HUES48 (cell line): ENCODE measurements at regions not wholly inside any gene's neighbourhood (a gene's known extent, or its start where the extent isn't known, plus 50 kb on each side); places are given as distances from the start of the nearest gene placed in this dataset.
"Not testable (repeated sequence)": the region's sequence is repeated elsewhere in the genome, so short reads cannot be mapped to it uniquely, and the experiment has no call there.

ENCODE experiments used
- H3K27ac ChIP-seq: one replicate; pipeline ENCODE4 v1.7.0; 2013; ENCODE audit warnings: low read depth, low read length, inconsistent platforms
- H3K27me3 ChIP-seq: 2 replicates; pipeline ENCODE4 v1.6.1; 2013; ENCODE audit warnings: mild to moderate bottlenecking, low read length; ENCODE audit not compliant: control insufficient read depth, insufficient read depth
- H3K36me3 ChIP-seq: 2 replicates; pipeline ENCODE4 v1.6.1; 2013; ENCODE audit warnings: low read length; ENCODE audit not compliant: control insufficient read depth, insufficient read depth
- H3K4me1 ChIP-seq: 2 replicates; pipeline ENCODE4 v1.6.1; 2013; ENCODE audit warnings: mild to moderate bottlenecking, low read length; ENCODE audit not compliant: control insufficient read depth, insufficient read depth
- H3K4me3 ChIP-seq: 2 replicates; pipeline ENCODE4 v1.5.1; 2013; ENCODE audit warnings: mild to moderate bottlenecking, low read depth, low read length
- H3K9ac ChIP-seq: 2 replicates; pipeline ENCODE4 v1.6.1; 2013; ENCODE audit warnings: mild to moderate bottlenecking, low read depth, low read length, moderate library complexity
- H3K9me3 ChIP-seq: 2 replicates; pipeline ENCODE4 v1.6.1; 2013; ENCODE audit warnings: low read length; ENCODE audit not compliant: control insufficient read depth, insufficient read depth

- H3K9ac ChIP-seq, H3K27ac ChIP-seq, H3K4me3 ChIP-seq, H3K4me1 ChIP-seq, H3K36me3 ChIP-seq, H3K9me3 ChIP-seq, H3K27me3 ChIP-seq: not testable (repeated sequence)
These were observed 322.7 kb downstream of the PREX1 start for GRCh38 chr20:48505066-48505465.

DNA sequence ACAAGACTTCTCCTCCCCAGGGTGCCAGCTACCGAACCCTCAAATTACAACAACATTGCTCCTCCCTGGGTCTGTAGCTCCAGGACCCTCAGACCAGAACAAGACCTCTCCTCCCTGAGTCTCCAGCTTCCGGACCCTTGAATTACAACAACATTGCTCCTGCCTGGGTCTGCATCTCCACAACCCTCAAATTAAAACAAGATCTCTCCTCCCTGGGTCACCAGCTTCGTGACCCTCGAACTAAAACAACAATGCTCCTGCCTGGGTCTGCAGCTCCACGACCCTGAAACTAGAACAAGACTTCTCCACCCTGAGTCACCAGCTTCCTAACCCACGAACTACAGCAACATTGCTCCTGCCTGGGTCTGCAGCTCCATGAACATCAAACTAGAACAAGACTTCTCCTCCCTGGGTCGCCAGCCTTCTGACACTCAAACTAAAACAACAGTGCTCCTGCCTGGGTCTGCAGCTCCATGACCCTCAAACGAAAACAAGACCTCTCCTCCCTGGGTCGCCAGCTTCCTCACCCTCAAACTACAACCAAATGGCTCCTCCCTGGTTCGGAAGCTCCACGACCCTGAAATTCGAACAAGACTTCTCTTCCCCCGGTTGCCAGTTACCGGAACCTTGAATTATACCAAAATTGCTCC, 324.5 kb downstream of the PREX1 start:
- no peaks in the 10 kb centered on the region for H3K36me3 ChIP-seq
- H3K9ac ChIP-seq = no peak overlapping the region
- H3K9me3 ChIP-seq = peaks cover 5% of the 10 kb centered on the region; the same call in 1 of the 2 replicates
- no peaks in the 10 kb centered on the region for H3K4me1 ChIP-seq
- no peak overlapping the region for H3K4me3 ChIP-seq
- no peak overlapping the region for H3K27ac ChIP-seq
- H3K27me3 ChIP-seq = no peaks in the 10 kb centered on the region

- no peak overlapping the region for H3K4me3 ChIP-seq
- no peaks in the 10 kb centered on the region for H3K4me1 ChIP-seq
- no peak overlapping the region for H3K9ac ChIP-seq
- peaks cover 5% of the 10 kb centered on the region; the same call in 1 of the 2 replicates for H3K9me3 ChIP-seq
- H3K27me3 ChIP-seq = no peaks in the 10 kb centered on the region
- H3K36me3 ChIP-seq = no peaks in the 10 kb centered on the region
- no peak overlapping the region for H3K27ac ChIP-seq
These were observed 325.0 kb downstream of the PREX1 start for GRCh38 chr20:48502758-48503157.

GRCh38 chr20:48502016-48502415, 325.8 kb downstream of the PREX1 start:
- H3K9ac ChIP-seq = no peak overlapping the region
- H3K27me3 ChIP-seq = no peaks in the 10 kb centered on the region
- H3K36me3 ChIP-seq = no peaks in the 10 kb centered on the region
- H3K4me1 ChIP-seq = no peaks in the 10 kb centered on the region
- H3K27ac ChIP-seq = no peak overlapping the region
- H3K4me3 ChIP-seq = no peak overlapping the region
- peaks cover 5% of the 10 kb centered on the region; the same call in 1 of the 2 replicates for H3K9me3 ChIP-seq

DNA sequence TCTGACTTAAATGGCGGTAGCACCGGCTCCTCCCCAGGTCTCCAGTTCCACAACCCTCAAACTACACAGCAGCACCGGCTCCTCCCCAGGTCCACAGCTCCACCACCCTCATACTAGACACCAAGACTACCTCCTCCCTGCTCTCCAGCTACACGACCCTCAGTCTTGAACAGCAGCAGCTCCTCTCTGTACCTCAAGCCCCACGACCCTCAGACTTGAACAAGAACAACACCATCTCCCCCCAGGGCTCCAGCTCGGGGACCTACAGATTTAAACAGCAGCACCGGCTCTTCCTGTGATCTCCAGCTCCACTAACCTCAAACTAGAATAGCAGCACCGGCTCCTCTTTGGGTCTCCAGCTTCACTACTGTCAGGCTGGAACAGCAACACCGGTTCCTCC, 326.9 kb downstream of the PREX1 start:
- not testable (repeated sequence) for H3K4me1 ChIP-seq, H3K27ac ChIP-seq, H3K9ac ChIP-seq, H3K27me3 ChIP-seq, H3K9me3 ChIP-seq, H3K4me3 ChIP-seq, H3K36me3 ChIP-seq

- H3K9ac ChIP-seq, H3K9me3 ChIP-seq, H3K4me1 ChIP-seq, H3K36me3 ChIP-seq, H3K27me3 ChIP-seq, H3K4me3 ChIP-seq, H3K27ac ChIP-seq: not testable (repeated sequence)
These were observed 328.9 kb downstream of the PREX1 start for GRCh38 chr20:48498939-48499338.

DNA sequence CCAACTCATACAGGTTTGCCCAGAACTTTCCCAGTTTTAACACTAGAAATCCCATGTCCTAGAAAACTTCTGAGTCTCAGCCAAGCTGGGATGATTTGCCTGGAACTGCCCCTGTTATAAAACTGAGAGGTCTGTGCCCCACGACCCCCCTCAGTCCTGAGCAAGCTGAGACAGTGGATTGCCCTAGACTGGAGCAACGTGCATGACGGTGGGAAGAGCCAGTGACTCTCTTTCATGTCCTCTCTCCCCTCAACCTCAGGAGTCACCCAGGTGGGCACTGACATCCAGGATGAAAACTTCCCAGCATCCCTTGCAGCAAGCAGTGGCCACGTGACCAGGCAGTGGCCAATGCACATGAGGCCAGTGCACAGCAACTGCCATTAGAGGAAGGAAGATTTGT, 329.7 kb downstream of the PREX1 start:
- H3K4me3 ChIP-seq, H3K36me3 ChIP-seq, H3K4me1 ChIP-seq, H3K27ac ChIP-seq, H3K27me3 ChIP-seq, H3K9me3 ChIP-seq, H3K9ac ChIP-seq: not testable (repeated sequence)

DNA sequence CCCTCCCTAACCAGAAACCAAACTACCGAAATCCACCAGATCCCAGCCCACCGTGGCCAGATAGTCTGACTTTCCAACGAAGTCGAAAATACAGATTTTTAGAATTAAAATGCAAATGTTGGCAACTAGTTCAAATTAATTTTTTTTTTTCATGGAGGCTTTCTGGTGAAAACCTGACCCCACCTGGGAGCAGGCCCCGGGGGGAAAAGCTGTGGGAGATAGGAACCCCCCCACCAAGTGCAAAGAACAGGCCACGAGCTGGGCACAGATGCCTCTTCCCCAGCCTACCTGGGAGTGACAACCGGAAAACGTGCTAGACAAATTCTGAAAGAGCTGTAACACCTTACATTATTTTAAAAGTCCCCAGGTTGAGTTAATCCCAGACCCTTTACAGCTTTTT, 333.8 kb downstream of the PREX1 start:
- Histone ChIP-seq H3K36me3 (no peaks in the 10 kb centered on the region), H3K27me3 (no peaks in the 10 kb centered on the region), H3K27ac (no peak overlapping the region), H3K4me1 (no peaks in the 10 kb centered on the region), H3K9ac (no peak overlapping the region), H3K4me3 (no peak overlapping the region), H3K9me3 (no peaks in the 10 kb centered on the region)

GRCh38 chr20:48493331-48493730, 334.5 kb downstream of the PREX1 start:
- H3K36me3 ChIP-seq, H3K27me3 ChIP-seq, H3K9ac ChIP-seq, H3K27ac ChIP-seq, H3K4me3 ChIP-seq, H3K4me1 ChIP-seq, H3K9me3 ChIP-seq: not testable (repeated sequence)

DNA sequence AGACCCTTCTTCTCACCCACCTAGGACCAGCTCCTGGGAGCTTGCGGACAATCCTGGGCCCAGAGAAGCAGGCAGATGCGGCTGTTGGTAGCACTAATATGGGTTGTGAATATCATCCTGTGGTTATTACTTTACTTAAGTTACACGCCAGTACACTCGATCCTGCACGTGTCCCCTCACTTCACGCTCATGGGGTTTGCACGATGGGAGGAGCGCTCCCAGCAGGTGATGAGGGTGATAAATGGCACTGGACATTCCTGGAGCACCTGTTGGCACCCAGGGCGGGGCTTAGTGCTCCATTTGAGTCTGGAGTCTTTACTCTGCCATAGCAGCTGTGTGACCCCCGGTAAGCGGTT, 335.1 kb downstream of the PREX1 start:
- no peaks in the 10 kb centered on the region for H3K27me3 ChIP-seq
- H3K9ac ChIP-seq = no peak overlapping the region
- no peaks in the 10 kb centered on the region for H3K9me3 ChIP-seq
- H3K27ac ChIP-seq = no peak overlapping the region
- no peaks in the 10 kb centered on the region for H3K4me1 ChIP-seq
- H3K36me3 ChIP-seq = no peaks in the 10 kb centered on the region
- H3K4me3 ChIP-seq = no peak overlapping the region

DNA sequence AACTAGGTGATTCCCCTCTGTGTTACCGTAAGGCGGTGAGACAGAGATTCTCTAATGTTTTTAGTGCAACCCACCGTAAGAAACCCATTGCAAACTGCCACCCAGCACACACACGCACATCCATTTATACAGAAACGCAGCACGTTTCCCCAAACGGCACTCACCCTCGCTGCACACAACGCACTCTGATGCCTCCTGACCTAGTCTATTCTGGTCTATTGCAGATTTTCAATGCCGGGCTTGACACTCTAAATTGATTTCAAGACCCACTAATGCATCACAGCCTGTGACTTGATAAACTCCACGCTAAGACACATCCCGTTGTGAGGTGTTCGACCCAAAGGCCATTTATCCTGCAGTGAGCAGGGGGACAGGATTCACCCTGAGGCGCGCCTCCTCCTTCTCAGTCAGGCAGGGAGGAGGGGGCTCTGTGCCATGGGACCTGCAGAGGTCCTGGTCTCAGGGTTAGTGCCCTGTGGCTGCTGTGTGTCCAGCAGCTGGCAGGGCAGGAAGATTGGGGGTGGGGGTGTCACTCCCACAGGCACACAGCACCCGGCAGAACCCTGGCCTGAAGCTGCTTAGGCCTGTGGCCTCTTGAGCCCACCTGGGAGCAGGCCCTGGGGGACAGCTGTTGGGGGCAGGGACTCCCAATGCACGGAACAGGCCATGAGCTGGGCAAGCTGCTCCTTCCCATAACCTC, 335.6 kb downstream of the PREX1 start:
- H3K27ac ChIP-seq = no peak overlapping the region
- H3K9ac ChIP-seq = no peak overlapping the region
- H3K36me3 ChIP-seq = no peaks in the 10 kb centered on the region
- no peaks in the 10 kb centered on the region for H3K4me1 ChIP-seq
- H3K27me3 ChIP-seq = no peaks in the 10 kb centered on the region
- H3K4me3 ChIP-seq = no peak overlapping the region
- H3K9me3 ChIP-seq = no peaks in the 10 kb centered on the region
